ENCODE measurements at regions not wholly inside any gene's neighbourhood (a gene's known extent, or its start where the extent isn't known, plus 50 kb on each side); places are given as distances from the start of the nearest gene placed in this dataset.

DNA sequence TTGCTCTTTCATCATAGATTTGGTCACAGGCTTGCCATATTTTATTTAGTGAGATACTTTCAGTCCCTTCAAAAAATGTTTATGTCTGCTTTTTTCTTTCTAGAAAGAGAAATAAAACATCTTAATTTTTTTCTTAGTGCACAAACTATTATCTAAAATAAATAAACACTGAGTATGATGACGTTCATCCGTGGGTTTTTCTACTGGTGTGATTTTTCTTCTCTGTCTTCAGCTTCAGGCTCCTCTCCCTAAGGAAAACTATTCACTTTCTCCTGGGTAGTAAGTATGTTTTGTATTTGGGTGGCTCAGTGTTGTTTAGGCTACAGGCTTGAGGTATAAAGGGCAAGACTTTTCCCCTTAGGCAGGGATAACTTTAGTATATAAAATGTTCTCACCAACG is 154.7 kb downstream of the DACT1 start:
- no peak for ATAC-seq

DNA sequence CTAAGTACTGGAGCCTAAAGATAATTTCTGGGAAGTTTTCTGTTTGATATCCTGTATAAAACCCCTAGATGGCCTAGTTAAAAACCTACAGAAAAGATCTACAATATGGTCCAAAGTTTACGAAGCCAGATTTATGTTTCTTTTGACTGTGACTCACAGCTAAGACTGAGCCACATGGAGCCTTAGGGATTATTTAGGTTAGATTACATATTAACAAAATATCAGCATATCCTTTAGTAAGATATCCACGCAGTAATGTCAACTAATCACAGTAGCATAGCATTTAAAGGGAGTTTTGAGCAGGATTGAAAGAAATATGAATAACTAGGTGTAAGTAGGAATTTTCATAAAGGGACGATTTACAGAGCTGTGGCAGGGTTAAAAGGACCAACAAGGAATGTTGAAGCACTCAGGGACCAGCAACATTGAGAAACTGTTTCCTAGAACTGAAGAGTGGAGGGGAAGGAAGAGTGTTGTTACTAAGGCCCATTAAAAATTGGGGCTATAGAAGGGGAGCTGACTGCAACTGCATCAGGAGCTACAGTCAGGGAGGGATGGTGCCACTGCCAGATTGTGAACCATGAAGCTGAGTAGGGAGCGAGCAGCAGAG is 155.5 kb downstream of the DACT1 start:
- TF ChIP-seq ZNF565 (CRISPR knock-in tag; conservative IDR thresholded peaks at IDR 0.05; ENCODE audit: low read depth) (no peak), ESRRG (CRISPR knock-in tag; IDR thresholded peaks at IDR 0.05) (no peak), CSDC2 (CRISPR knock-in tag; IDR thresholded peaks at IDR 0.05) (no peak)
- TF ChIP-seq, protein P1, sequence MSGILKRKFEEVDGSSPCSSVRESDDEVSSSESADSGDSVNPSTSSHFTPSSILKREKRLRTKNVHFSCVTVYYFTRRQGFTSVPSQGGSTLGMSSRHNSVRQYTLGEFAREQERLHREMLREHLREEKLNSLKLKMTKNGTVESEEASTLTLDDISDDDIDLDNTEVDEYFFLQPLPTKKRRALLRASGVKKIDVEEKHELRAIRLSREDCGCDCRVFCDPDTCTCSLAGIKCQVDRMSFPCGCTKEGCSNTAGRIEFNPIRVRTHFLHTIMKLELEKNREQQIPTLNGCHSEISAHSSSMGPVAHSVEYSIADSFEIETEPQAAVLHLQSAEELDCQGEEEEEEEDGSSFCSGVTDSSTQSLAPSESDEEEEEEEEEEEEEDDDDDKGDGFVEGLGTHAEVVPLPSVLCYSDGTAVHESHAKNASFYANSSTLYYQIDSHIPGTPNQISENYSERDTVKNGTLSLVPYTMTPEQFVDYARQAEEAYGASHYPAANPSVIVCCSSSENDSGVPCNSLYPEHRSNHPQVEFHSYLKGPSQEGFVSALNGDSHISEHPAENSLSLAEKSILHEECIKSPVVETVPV (CRISPR knock-in tag; IDR thresholded peaks at IDR 0.05), result no peak
- TF ChIP-seq, protein P2, sequence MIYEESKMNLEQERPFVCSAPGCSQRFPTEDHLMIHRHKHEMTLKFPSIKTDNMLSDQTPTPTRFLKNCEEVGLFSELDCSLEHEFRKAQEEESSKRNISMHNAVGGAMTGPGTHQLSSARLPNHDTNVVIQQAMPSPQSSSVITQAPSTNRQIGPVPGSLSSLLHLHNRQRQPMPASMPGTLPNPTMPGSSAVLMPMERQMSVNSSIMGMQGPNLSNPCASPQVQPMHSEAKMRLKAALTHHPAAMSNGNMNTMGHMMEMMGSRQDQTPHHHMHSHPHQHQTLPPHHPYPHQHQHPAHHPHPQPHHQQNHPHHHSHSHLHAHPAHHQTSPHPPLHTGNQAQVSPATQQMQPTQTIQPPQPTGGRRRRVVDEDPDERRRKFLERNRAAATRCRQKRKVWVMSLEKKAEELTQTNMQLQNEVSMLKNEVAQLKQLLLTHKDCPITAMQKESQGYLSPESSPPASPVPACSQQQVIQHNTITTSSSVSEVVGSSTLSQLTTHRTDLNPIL (CRISPR knock-in tag; IDR thresholded peaks at IDR 0.05; ENCODE audit: low read depth), result no peak
- TF ChIP-seq, protein P3, sequence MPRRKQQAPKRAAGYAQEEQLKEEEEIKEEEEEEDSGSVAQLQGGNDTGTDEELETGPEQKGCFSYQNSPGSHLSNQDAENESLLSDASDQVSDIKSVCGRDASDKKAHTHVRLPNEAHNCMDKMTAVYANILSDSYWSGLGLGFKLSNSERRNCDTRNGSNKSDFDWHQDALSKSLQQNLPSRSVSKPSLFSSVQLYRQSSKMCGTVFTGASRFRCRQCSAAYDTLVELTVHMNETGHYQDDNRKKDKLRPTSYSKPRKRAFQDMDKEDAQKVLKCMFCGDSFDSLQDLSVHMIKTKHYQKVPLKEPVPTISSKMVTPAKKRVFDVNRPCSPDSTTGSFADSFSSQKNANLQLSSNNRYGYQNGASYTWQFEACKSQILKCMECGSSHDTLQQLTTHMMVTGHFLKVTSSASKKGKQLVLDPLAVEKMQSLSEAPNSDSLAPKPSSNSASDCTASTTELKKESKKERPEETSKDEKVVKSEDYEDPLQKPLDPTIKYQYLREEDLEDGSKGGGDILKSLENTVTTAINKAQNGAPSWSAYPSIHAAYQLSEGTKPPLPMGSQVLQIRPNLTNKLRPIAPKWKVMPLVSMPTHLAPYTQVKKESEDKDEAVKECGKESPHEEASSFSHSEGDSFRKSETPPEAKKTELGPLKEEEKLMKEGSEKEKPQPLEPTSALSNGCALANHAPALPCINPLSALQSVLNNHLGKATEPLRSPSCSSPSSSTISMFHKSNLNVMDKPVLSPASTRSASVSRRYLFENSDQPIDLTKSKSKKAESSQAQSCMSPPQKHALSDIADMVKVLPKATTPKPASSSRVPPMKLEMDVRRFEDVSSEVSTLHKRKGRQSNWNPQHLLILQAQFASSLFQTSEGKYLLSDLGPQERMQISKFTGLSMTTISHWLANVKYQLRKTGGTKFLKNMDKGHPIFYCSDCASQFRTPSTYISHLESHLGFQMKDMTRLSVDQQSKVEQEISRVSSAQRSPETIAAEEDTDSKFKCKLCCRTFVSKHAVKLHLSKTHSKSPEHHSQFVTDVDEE (CRISPR knock-in tag; IDR thresholded peaks at IDR 0.05), result no peak
- no peak for ATAC-seq

More for the DNA sequence above, 154.7 kb downstream of the DACT1 start:
- TF ChIP-seq, protein P4, sequence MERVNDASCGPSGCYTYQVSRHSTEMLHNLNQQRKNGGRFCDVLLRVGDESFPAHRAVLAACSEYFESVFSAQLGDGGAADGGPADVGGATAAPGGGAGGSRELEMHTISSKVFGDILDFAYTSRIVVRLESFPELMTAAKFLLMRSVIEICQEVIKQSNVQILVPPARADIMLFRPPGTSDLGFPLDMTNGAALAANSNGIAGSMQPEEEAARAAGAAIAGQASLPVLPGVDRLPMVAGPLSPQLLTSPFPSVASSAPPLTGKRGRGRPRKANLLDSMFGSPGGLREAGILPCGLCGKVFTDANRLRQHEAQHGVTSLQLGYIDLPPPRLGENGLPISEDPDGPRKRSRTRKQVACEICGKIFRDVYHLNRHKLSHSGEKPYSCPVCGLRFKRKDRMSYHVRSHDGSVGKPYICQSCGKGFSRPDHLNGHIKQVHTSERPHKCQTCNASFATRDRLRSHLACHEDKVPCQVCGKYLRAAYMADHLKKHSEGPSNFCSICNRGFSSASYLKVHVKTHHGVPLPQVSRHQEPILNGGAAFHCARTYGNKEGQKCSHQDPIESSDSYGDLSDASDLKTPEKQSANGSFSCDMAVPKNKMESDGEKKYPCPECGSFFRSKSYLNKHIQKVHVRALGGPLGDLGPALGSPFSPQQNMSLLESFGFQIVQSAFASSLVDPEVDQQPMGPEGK (CRISPR knock-in tag; IDR thresholded peaks at IDR 0.05; ENCODE audit: borderline replicate concordance), result no peak
- TF ChIP-seq BACH2 (CRISPR knock-in tag; IDR thresholded peaks at IDR 0.05; ENCODE audit: borderline replicate concordance), result no peak
- TF ChIP-seq, protein P2 (CRISPR knock-in tag; IDR thresholded peaks at IDR 0.05; ENCODE audit: low read depth), result no peak
- TF ChIP-seq, protein P1 (CRISPR knock-in tag; IDR thresholded peaks at IDR 0.05), result no peak
- TF ChIP-seq RARB (CRISPR knock-in tag; IDR thresholded peaks at IDR 0.05), result no peak
- no peak for TF ChIP-seq ZNF565 (CRISPR knock-in tag; conservative IDR thresholded peaks at IDR 0.05; ENCODE audit: low read depth)
- no peak for TF ChIP-seq SNAI2 (CRISPR knock-in tag; IDR thresholded peaks at IDR 0.05)
- TF ChIP-seq ZFP3 (CRISPR knock-in tag; IDR thresholded peaks at IDR 0.05), result no peak
- no peak for TF ChIP-seq PPARA (CRISPR knock-in tag; IDR thresholded peaks at IDR 0.05; ENCODE audit: borderline replicate concordance)
- TF ChIP-seq TOX (CRISPR knock-in tag; IDR thresholded peaks at IDR 0.05; ENCODE audit: borderline replicate concordance), result no peak

DNA sequence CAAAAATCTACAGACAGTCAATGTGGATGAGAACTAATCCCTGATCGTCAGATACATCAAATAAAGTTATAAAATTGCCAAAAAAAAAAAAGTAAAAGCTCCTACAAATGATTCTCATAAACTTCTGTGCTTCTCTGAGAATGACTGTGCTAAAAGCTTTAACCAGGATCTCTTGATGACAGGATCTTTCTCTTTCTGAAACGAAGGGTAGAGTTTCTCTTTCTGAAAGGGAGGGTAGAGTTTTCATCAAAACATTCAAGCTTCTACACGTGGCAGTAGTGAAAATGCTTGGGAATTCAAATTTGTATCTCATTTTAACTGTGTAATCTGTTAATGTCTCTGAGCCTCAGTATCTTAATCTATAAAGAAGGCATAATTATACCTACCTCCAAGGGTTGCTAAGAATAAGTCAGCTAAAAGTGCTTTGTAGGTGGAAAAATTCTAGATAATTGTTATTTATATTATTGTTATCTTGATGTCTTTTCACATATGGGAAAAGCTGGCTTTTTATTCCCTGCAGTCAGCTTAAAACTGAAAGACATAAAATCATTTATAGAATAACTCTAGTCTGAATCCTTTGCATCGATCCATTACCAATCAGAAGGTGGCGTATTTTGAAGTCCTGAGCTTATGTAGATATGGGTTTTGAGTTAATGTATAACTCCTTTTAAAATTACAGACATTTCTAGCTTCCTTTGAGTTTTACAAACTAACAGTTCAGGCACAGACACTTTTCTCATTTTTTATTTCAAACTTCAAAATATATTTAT is 157.4 kb downstream of the DACT1 start:
- TF ChIP-seq ESRRG (CRISPR knock-in tag; IDR thresholded peaks at IDR 0.05), result no peak
- no peak for TF ChIP-seq SNAI2 (CRISPR knock-in tag; IDR thresholded peaks at IDR 0.05)
- TF ChIP-seq ZNF8 (CRISPR knock-in tag; IDR thresholded peaks at IDR 0.05), result no peak
- TF ChIP-seq, protein P2 (CRISPR knock-in tag; IDR thresholded peaks at IDR 0.05; ENCODE audit: low read depth), result no peak
- no peak for TF ChIP-seq ZNF565 (CRISPR knock-in tag; conservative IDR thresholded peaks at IDR 0.05; ENCODE audit: low read depth)
- TF ChIP-seq, protein P1 (CRISPR knock-in tag; IDR thresholded peaks at IDR 0.05), result no peak
- no peak for TF ChIP-seq ZC3H10 (CRISPR knock-in tag; IDR thresholded peaks at IDR 0.05)
- no peak for TF ChIP-seq TCF4 (CRISPR knock-in tag; IDR thresholded peaks at IDR 0.05; ENCODE audit: borderline replicate concordance)
- no peak for TF ChIP-seq ISL1 (CRISPR knock-in tag; IDR thresholded peaks at IDR 0.05)
- TF ChIP-seq PPARA (CRISPR knock-in tag; IDR thresholded peaks at IDR 0.05; ENCODE audit: borderline replicate concordance), result no peak
- TF ChIP-seq, protein P5, sequence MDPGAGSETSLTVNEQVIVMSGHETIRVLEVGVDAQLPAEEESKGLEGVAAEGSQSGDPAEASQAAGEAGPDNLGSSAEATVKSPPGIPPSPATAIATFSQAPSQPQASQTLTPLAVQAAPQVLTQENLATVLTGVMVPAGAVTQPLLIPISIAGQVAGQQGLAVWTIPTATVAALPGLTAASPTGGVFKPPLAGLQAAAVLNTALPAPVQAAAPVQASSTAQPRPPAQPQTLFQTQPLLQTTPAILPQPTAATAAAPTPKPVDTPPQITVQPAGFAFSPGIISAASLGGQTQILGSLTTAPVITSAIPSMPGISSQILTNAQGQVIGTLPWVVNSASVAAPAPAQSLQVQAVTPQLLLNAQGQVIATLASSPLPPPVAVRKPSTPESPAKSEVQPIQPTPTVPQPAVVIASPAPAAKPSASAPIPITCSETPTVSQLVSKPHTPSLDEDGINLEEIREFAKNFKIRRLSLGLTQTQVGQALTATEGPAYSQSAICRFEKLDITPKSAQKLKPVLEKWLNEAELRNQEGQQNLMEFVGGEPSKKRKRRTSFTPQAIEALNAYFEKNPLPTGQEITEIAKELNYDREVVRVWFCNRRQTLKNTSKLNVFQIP (CRISPR knock-in tag; IDR thresholded peaks at IDR 0.05; ENCODE audit: borderline replicate concordance, low read depth), result no peak
- no peak for ATAC-seq
